ENCODE measurements at regions not wholly inside any gene's neighbourhood (a gene's known extent, or its start where the extent isn't known, plus 50 kb on each side); places are given as distances from the start of the nearest gene placed in this dataset.

GRCh38 chr11:116333001-116333535 is 439.7 kb downstream of the BUD13 start:
- TF ChIP-seq CTCF (IDR thresholded peaks at IDR 0.05) = no peak
- no peak for TF ChIP-seq ZFX (IDR thresholded peaks at IDR 0.05; ENCODE audit: borderline replicate concordance)

All from 22Rv1 (cell line).